Neural cell (in vitro differentiated cells): ENCODE measurements at regions not wholly inside any gene's neighbourhood (a gene's known extent, or its start where the extent isn't known, plus 50 kb on each side); places are given as distances from the start of the nearest gene placed in this dataset.
"Not testable (repeated sequence)": the region's sequence is repeated elsewhere in the genome, so short reads cannot be mapped to it uniquely, and the experiment has no call there.

Experiments used
- CTCF ChIP-seq: fragments of 450-650 bp; IDR thresholded peaks from 2 replicates; pipeline ENCODE4 v1.5.1; 2014; ENCODE audit warnings: antibody characterized with exemption, mild to moderate bottlenecking, moderate library complexity; ENCODE audit not compliant: poor library complexity, severe bottlenecking
- EZH2 ChIP-seq: fragments of 200-600, 300-800 bp; shearing (Covaris generic), sonication (generic); IDR thresholded peaks from 2 replicates; pipeline ENCODE4 v1.6.1; 2014; ENCODE audit warnings: antibody characterized with exemption, low read length, borderline replicate concordance, mild to moderate bottlenecking; ENCODE audit not compliant: insufficient read depth, poor library complexity, severe bottlenecking
- POLR2AphosphoS5 ChIP-seq: IDR thresholded peaks from 2 replicates; pipeline ENCODE4 v1.6.1; 2012

GRCh38 chr2:87524619-87525188 lies 223.2 kb upstream of the PLGLB2 start:
- not testable (repeated sequence) for TF ChIP-seq EZH2, CTCF, POLR2AphosphoS5
